GM23338 (cell line): ENCODE measurements at regions not wholly inside any gene's neighbourhood (a gene's known extent, or its start where the extent isn't known, plus 50 kb on each side); places are given as distances from the start of the nearest gene placed in this dataset.

Experiments
- ATAC-seq: fragments of 200-7000 bp; cut with Tn5 transposase; 3 replicates; pipeline ENCODE4 v1.9.1; 2020
- DNase-seq: peaks from one replicate; pipeline ENCODE4 v3.0.0-alpha.2; 2015; ENCODE audit warnings: low spot score
- H2AFZ ChIP-seq: fragments of 200-600 bp; sonication (generic); 2 replicates; pipeline ENCODE4 v1.8.0; 2016; ENCODE audit warnings: antibody characterized with exemption, mild to moderate bottlenecking, moderate library complexity
- H3F3A ChIP-seq: fragments of 200-600 bp; sonication (generic); replicated peaks from 2 replicates; pipeline ENCODE4 v1.8.0; 2017; ENCODE audit warnings: antibody characterized with exemption, mixed run types, low read depth
- H3K27ac ChIP-seq: fragments of 200-600 bp; sonication (generic); 2 replicates; pipeline ENCODE4 v1.6.1; 2016; ENCODE audit warnings: low read depth
- H3K27me3 ChIP-seq: fragments of 200-600 bp; sonication (generic); 2 replicates; pipeline ENCODE4 v1.8.0; 2016; ENCODE audit warnings: mild to moderate bottlenecking, mixed run types, moderate library complexity; ENCODE audit not compliant: insufficient read depth
- H3K36me3 ChIP-seq: fragments of 200-600 bp; sonication (generic); 2 replicates; pipeline ENCODE4 v1.8.0; 2016; ENCODE audit warnings: mild to moderate bottlenecking; ENCODE audit not compliant: insufficient read depth
- H3K4me1 ChIP-seq: fragments of 200-600 bp; sonication (generic); 2 replicates; pipeline ENCODE4 v1.8.0; 2016; ENCODE audit warnings: mild to moderate bottlenecking, moderate library complexity; ENCODE audit not compliant: insufficient read depth
- H3K4me2 ChIP-seq: fragments of 200-600 bp; sonication (generic); 2 replicates; pipeline ENCODE4 v1.7.1; 2017; ENCODE audit warnings: mixed run types
- H3K4me3 ChIP-seq: fragments of 200-600 bp; sonication (generic); 2 replicates; pipeline ENCODE4 v1.6.1; 2016; ENCODE audit warnings: mixed run types
- H3K79me2 ChIP-seq: fragments of 200-600 bp; sonication (generic); replicated peaks from 2 replicates; pipeline ENCODE4 v1.8.0; 2017; ENCODE audit warnings: mild to moderate bottlenecking; ENCODE audit not compliant: insufficient read depth
- H3K9me2 ChIP-seq: fragments of 200-600 bp; sonication (generic); 2 replicates; pipeline ENCODE4 v1.8.0; 2017; ENCODE audit not compliant: insufficient read depth
- H4K20me1 ChIP-seq: fragments of 200-600 bp; sonication (generic); replicated peaks from 2 replicates; pipeline ENCODE4 v1.8.0; 2017; ENCODE audit warnings: mild to moderate bottlenecking; ENCODE audit not compliant: insufficient read depth
- H3K27ac Mint-ChIP-seq: 2 replicates; pipeline ENCODE4 v1.8.0; 2020; ENCODE audit warnings: inconsistent platforms, mild to moderate bottlenecking, moderate library complexity, mixed read lengths
- H3K27me3 Mint-ChIP-seq: 3 replicates; pipeline ENCODE4 v1.8.0; 2022; ENCODE audit warnings: low read depth, mild to moderate bottlenecking, moderate library complexity, mixed read lengths, inconsistent platforms; ENCODE audit not compliant: insufficient read depth, poor library complexity
- H3K36me3 Mint-ChIP-seq: 3 replicates; pipeline ENCODE4 v1.8.0; 2021; ENCODE audit warnings: low read depth, mild to moderate bottlenecking, inconsistent platforms, moderate library complexity, mixed read lengths
- H3K4me1 Mint-ChIP-seq: 3 replicates; pipeline ENCODE4 v1.8.0; 2020; ENCODE audit warnings: mild to moderate bottlenecking, inconsistent platforms, mixed read lengths
- H3K4me3 Mint-ChIP-seq: 3 replicates; pipeline ENCODE4 v1.8.0; 2021; ENCODE audit warnings: moderate library complexity, mild to moderate bottlenecking, inconsistent platforms, mixed read lengths
- H3K9me3 Mint-ChIP-seq: 3 replicates; pipeline ENCODE4 v1.8.0; 2020; ENCODE audit warnings: moderate library complexity, mild to moderate bottlenecking, inconsistent platforms, mixed read lengths
- CREB1 ChIP-seq: fragments of 250-450 bp; sonication (Bioruptor Pico); IDR thresholded peaks from 2 replicates; pipeline ENCODE4 v1.5.0; 2020; ENCODE audit warnings: low read depth, mild to moderate bottlenecking, moderate library complexity
- CTCF ChIP-seq, 2 experiments: fragments of 200-600 bp in 1 of 2; sonication (generic) in 1 of 2; conservative IDR thresholded peaks; 2 replicates each; pipeline versions ENCODE4 v1.5.1 to v1.6.1; 2016 to 2017; ENCODE audit warnings: antibody characterized with exemption in 2 of 2, low read depth in 2 of 2, mild to moderate bottlenecking in 2 of 2, moderate library complexity in 1 of 2
- ETS1 ChIP-seq: IDR thresholded peaks from 2 replicates; pipeline ENCODE4 v1.6.1; 2016; ENCODE audit warnings: antibody characterized with exemption
- EZH2 ChIP-seq: fragments of 200-600 bp; sonication (generic); IDR thresholded peaks from one replicate; pipeline ENCODE4 v1.8.0; 2017; ENCODE audit warnings: antibody characterized with exemption, mild to moderate bottlenecking, low read depth; ENCODE audit not compliant: unreplicated experiment
- EZH2phosphoT487 ChIP-seq: fragments of 200-600 bp; sonication (generic); IDR thresholded peaks from one replicate; pipeline ENCODE4 v1.8.1; 2018; ENCODE audit warnings: antibody characterized with exemption; ENCODE audit not compliant: unreplicated experiment
- JUNB ChIP-seq: IDR thresholded peaks from one replicate; pipeline ENCODE4 v1.6.1; 2016; ENCODE audit warnings: antibody characterized with exemption; ENCODE audit not compliant: unreplicated experiment
- NANOG ChIP-seq: IDR thresholded peaks from 2 replicates; pipeline ENCODE4 v1.6.1; 2016; ENCODE audit warnings: antibody characterized with exemption, borderline replicate concordance
- POLR2AphosphoS5 ChIP-seq: IDR thresholded peaks from 2 replicates; pipeline ENCODE4 v1.6.1; 2016; ENCODE audit warnings: antibody characterized with exemption, low read depth
- REST ChIP-seq: IDR thresholded peaks from one replicate; pipeline ENCODE4 v1.6.1; 2018; ENCODE audit warnings: antibody characterized with exemption; ENCODE audit not compliant: unreplicated experiment
- STAT1 ChIP-seq: IDR thresholded peaks from one replicate; pipeline ENCODE4 v1.6.1; 2016; ENCODE audit warnings: antibody characterized with exemption; ENCODE audit not compliant: unreplicated experiment
- ZNF114 ChIP-seq: fragments of 250-450 bp; sonication (Bioruptor Pico); IDR thresholded peaks from 2 replicates; pipeline ENCODE4 v1.5.0; 2020; ENCODE audit warnings: mild to moderate bottlenecking, moderate library complexity
- ZNF331 ChIP-seq: fragments of 250-450 bp; sonication (Bioruptor Pico); IDR thresholded peaks from 2 replicates; pipeline ENCODE4 v1.5.0; 2020; ENCODE audit warnings: low read depth, mild to moderate bottlenecking, moderate library complexity
- ZNF462 ChIP-seq: fragments of 250-450 bp; sonication (Bioruptor Pico); IDR thresholded peaks from 2 replicates; pipeline ENCODE4 v1.5.0; 2020; ENCODE audit warnings: mild to moderate bottlenecking, moderate library complexity

- no peak for DNase-seq
- Mint-ChIP-seq H3K36me3 (no peaks in the 10 kb centered on the region), H3K27me3 (peaks cover 3% of the 10 kb centered on the region), H3K4me3 (no peak overlapping the region), H3K27ac (no peak overlapping the region), H3K9me3 (no peaks in the 10 kb centered on the region), H3K4me1 (peaks cover 33% of the 10 kb centered on the region)
- H3K27me3 ChIP-seq = no peaks in the 10 kb centered on the region
- ATAC-seq = no peak
- H3K27ac ChIP-seq = no peak overlapping the region
- no peaks in the 10 kb centered on the region for H4K20me1 ChIP-seq
- TF ChIP-seq EZH2 (no peak), CTCF (conservative IDR thresholded peaks at IDR 0.05; ENCODE audit: low read depth in 2 of 2) (no peak), ZNF331 (CRISPR knock-in tag) (no peak), CREB1 (CRISPR knock-in tag) (no peak), JUNB (no peak), POLR2AphosphoS5 (no peak), ETS1 (no peak), NANOG (no peak), REST (no peak), EZH2phosphoT487 (no peak), ZNF114 (CRISPR knock-in tag) (no peak), STAT1 (no peak), ZNF462 (CRISPR knock-in tag) (no peak)
- no peaks in the 10 kb centered on the region for H3K79me2 ChIP-seq
- H3K4me2 ChIP-seq = no peak overlapping the region
- no peaks in the 10 kb centered on the region for H3K9me2 ChIP-seq
- no peaks in the 10 kb centered on the region for H3F3A ChIP-seq
- no peaks in the 10 kb centered on the region for H3K36me3 ChIP-seq
- H2AFZ ChIP-seq = no peak overlapping the region
- H3K4me3 ChIP-seq = no peak overlapping the region
- H3K4me1 ChIP-seq = peaks cover 32% of the 10 kb centered on the region
These were observed 278.9 kb upstream of the TCF4 start for GRCh38 chr18:55866886-55867285.
